Type B pancreatic cell (in vitro differentiated cells): ENCODE measurements at regions not wholly inside any gene's neighbourhood (a gene's known extent, or its start where the extent isn't known, plus 50 kb on each side); places are given as distances from the start of the nearest gene placed in this dataset.
"Not testable (repeated sequence)": the region's sequence is repeated elsewhere in the genome, so short reads cannot be mapped to it uniquely, and the experiment has no call there.

Source experiments
- DNase-seq: peaks from one replicate; pipeline ENCODE4 v3.0.0; 2021; ENCODE audit warnings: mixed read lengths; ENCODE audit not compliant: unreplicated experiment; ENCODE audit errors: extremely low spot score
- H3K27ac Mint-ChIP-seq: 2 replicates; pipeline ENCODE4 v1.8.0; 2021; ENCODE audit warnings: mild to moderate bottlenecking, mixed read lengths
- H3K27me3 Mint-ChIP-seq: 2 replicates; pipeline ENCODE4 v1.8.0; 2021; ENCODE audit warnings: mixed read lengths
- H3K36me3 Mint-ChIP-seq: 2 replicates; pipeline ENCODE4 v1.8.0; 2021; ENCODE audit warnings: mixed read lengths
- H3K4me1 Mint-ChIP-seq: one replicate; pipeline ENCODE4 v1.8.0; 2021; ENCODE audit warnings: mixed read lengths; ENCODE audit not compliant: unreplicated experiment
- H3K4me3 Mint-ChIP-seq: 2 replicates; pipeline ENCODE4 v1.8.0; 2021; ENCODE audit warnings: mild to moderate bottlenecking, mixed read lengths
- H3K9me3 Mint-ChIP-seq: 2 replicates; pipeline ENCODE4 v1.8.0; 2021; ENCODE audit warnings: mixed read lengths
- CTCF ChIP-seq: fragments of 200-600 bp; sonication (generic); conservative IDR thresholded peaks from 2 replicates; pipeline ENCODE4 v1.5.0; 2021; ENCODE audit warnings: antibody characterized with exemption, mild to moderate bottlenecking

- Mint-ChIP-seq H3K4me1 (peaks cover 9% of the 10 kb centered on the region), H3K9me3 (no peaks in the 10 kb centered on the region), H3K27ac (no peak overlapping the region), H3K36me3 (no peaks in the 10 kb centered on the region), H3K27me3 (peaks cover 34% of the 10 kb centered on the region), H3K4me3 (no peak overlapping the region)
- no peak for DNase-seq
- TF ChIP-seq CTCF = peak; percentile 93
These were observed 86.6 kb upstream of the C7orf33 start for GRCh38 chr7:148503900-148504487.

GRCh38 chr7:148505645-148506375, 84.8 kb upstream of the C7orf33 start:
- no peak for TF ChIP-seq CTCF
- no peak for DNase-seq
- Mint-ChIP-seq H3K4me3 (no peak overlapping the region), H3K9me3 (no peaks in the 10 kb centered on the region), H3K36me3 (no peaks in the 10 kb centered on the region), H3K27ac (no peak overlapping the region), H3K27me3 (peaks cover 24% of the 10 kb centered on the region), H3K4me1 (peaks cover 9% of the 10 kb centered on the region)

- DNase-seq, H3K9me3 Mint-ChIP-seq, H3K4me1 Mint-ChIP-seq, H3K4me3 Mint-ChIP-seq, H3K36me3 Mint-ChIP-seq, H3K27ac Mint-ChIP-seq: not testable (repeated sequence)
- peaks cover 11% of the 10 kb centered on the region for H3K27me3 Mint-ChIP-seq
These were observed 83.4 kb upstream of the C7orf33 start for GRCh38 chr7:148507064-148507573.

- H3K36me3 Mint-ChIP-seq = no peaks in the 10 kb centered on the region
- H3K27me3 Mint-ChIP-seq = peaks cover 11% of the 10 kb centered on the region
- H3K4me3 Mint-ChIP-seq = no peak overlapping the region
- no peak for DNase-seq
- H3K4me1 Mint-ChIP-seq = peaks cover 5% of the 10 kb centered on the region
- no peaks in the 10 kb centered on the region for H3K9me3 Mint-ChIP-seq
- TF ChIP-seq CTCF = no peak
- no peak overlapping the region for H3K27ac Mint-ChIP-seq
These were observed 82.8 kb upstream of the C7orf33 start for GRCh38 chr7:148507787-148508186.

- H3K27ac Mint-ChIP-seq = no peak overlapping the region
- no peak for TF ChIP-seq CTCF
- no peaks in the 10 kb centered on the region for H3K36me3 Mint-ChIP-seq
- DNase-seq = no peak
- H3K4me1 Mint-ChIP-seq = no peaks in the 10 kb centered on the region
- no peak overlapping the region for H3K4me3 Mint-ChIP-seq
- H3K9me3 Mint-ChIP-seq = no peaks in the 10 kb centered on the region
- H3K27me3 Mint-ChIP-seq = peaks cover 5% of the 10 kb centered on the region
These were observed 76.3 kb upstream of the C7orf33 start for GRCh38 chr7:148514236-148514635.

- H3K27ac Mint-ChIP-seq = no peak overlapping the region
- no peaks in the 10 kb centered on the region for H3K9me3 Mint-ChIP-seq
- H3K36me3 Mint-ChIP-seq = no peaks in the 10 kb centered on the region
These were observed 75.3 kb upstream of the C7orf33 start for GRCh38 chr7:148515237-148515636.

More at GRCh38 chr7:148515237-148515636, 75.3 kb upstream of the C7orf33 start:
- H3K27me3 Mint-ChIP-seq = peaks cover 5% of the 10 kb centered on the region
- DNase-seq = no peak
- no peak overlapping the region for H3K4me3 Mint-ChIP-seq
- no peak for TF ChIP-seq CTCF
- no peaks in the 10 kb centered on the region for H3K4me1 Mint-ChIP-seq
